GM21360 (cell line): ENCODE measurements at regions not wholly inside any gene's neighbourhood (a gene's known extent, or its start where the extent isn't known, plus 50 kb on each side); places are given as distances from the start of the nearest gene placed in this dataset.

Experiments used
- ATAC-seq: cut with Tn5 transposase; IDR thresholded peaks from one replicate; pipeline ENCODE4 v1.9.1; 2021; ENCODE audit warnings: mild to moderate bottlenecking, moderate library complexity; ENCODE audit not compliant: unreplicated experiment

DNA sequence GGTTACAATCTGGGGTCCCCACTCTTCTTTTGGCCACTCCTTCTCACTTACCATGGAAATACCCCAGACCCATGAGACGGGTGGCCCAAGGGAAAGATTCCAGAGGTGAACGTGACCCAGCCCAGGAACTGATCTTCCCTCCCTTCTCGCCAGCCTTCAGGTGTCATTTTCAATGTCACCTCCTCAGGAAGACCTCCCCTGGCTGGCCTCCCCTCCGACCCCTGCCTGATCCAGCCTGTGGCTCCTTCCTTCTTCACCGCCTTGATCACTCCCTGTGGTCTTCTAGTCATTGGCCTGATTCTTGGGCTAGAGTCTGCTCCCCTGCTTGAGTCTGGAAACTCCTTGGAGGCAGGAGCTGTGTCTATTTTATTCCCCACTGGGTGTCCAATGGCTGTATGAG is 146.1 kb downstream of the SMAD6 start:
- no peak for ATAC-seq

GRCh38 chr15:66848686-66849392 is 146.8 kb downstream of the SMAD6 start:
- no peak for ATAC-seq

GRCh38 chr15:66849393-66849745 is 147.3 kb downstream of the SMAD6 start:
- ATAC-seq, result no peak

GRCh38 chr15:66849746-66850077 is 147.7 kb downstream of the SMAD6 start:
- no peak for ATAC-seq

DNA sequence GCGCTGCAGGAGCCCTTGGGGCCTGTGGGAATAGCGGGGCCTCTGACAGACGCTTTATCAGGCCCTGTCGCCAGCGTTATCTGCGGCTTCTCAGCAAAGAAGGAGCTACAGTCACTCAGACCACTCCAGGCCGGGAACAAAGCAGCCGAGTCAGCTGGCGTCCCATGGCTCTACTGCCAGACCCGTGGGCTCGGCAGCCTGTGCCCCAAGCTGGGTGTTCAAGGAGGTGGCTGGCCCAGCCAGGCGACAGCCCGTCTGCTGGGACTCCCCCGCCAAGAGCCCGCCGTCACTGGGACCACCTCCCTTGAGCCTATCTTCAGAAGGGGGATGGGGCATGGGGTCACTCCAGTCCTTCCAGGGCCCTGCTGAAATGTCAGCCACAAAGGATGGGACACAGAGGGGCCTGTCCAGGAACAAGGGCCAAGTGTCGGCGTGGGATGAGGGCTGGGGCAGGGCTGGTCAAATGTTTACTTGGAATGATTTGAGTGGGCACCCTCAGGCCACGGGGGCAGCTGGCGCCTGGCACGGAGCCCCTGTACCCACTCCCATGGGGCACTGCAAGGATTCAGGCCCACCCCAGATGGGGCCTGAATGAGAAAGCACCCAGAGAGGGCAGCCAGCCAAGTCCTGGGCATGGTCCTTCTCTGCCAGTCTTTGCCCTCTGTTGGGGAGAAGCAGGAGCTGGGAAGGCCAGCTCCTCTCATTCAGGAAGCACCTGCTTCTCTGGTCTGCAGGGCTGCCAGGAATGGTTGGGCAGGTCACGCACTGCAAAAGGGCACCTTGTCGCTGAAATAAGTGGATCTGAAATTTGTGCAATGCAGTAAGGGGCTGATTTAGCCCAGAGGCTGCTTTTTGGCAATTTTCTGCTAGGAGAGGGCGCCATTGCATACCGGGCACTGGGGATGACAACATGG is 148.3 kb downstream of the SMAD6 start:
- no peak for ATAC-seq

DNA sequence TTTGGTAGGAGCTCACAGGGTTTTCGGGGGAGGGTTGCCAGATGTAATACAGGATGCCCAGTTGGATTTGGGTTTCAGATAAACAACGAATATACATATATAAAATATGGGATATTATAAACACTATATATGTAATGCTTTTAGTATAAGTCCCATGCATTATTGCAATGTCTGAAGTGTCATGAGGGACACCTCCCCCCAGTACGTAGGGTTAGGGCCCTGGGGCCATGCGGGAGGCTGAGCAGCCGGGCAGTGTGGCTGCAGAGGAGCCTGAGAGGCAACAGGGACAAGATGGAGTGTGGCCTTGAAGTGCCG is 148.9 kb downstream of the SMAD6 start:
- ATAC-seq, result no peak

DNA sequence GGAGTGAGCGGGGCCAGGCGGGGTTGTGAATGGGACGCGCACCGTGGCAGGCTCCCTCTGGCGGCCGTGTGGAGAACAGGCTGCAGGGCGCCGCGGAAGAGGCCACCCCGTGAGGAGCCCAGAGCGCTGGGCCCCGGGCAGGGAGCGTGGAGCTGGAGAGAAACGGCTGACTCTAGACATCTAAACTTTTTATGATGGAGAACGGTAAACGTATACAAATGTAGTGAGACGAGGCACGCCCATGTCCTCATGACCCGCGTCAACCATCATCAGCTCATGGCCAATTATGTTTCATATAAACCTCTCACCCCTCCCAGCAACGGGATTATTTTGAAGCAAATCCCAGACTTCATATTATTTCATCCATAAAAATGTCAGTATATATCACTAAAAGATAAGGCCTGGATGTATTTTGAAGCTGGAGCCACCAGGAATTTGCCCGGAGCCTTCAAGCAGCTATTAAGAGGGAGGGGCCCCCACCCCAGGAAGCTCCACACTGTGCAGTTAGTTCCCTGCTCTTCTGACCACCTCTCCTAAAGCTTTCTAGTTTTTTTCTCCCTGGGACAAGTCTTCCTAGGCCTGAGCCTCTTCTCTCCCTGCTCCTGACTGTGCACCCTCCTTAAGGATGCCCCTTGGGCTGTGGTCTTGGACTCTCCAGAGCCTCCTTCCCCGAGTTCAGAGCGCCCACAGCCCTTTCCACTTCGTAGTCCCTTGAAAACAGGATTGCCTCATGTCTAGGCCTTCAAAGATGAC is 149.5 kb downstream of the SMAD6 start:
- peak; percentile 49 for ATAC-seq

DNA sequence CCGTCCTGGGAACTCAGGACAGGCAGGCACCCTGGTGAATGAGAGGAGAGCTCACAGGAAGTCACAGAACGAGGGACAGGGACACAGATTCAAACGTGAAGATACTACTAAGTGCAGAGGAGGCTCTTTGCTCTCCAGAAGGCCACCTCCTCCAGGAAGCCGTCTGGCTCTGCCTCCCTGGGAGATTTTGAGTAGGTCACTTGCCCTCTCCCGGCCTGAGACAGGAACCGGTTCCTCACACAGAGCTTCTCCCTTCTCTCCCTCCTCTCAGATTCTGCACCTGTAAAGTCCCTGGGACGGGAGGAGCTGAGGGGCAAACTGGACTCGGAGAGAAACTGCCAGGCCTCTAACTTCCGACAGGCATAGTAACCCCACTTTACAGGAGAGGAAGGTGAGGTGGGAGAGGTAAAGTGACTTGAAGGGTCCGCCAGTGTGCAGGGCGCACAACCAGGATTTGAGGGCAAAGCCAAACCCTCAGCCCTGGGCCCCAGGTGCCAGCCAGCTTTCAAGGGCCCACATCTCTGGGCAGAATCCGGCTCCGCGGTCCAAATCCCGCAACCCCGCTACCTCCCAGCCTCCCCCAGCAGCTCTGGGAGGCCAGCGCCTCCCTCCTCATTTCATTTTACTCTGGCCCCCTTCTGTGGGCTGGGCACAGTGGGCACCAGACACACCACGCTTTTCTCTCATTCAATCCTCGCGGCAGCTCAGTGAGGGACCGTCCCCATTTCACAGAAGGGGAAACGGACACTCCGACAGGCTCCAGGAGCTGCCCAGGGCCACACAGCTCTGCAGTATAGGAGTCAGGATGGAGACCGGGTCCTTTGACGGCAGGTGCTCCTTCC is 150.2 kb downstream of the SMAD6 start:
- no peak for ATAC-seq

GRCh38 chr15:66854012-66854965 is 152.3 kb downstream of the SMAD6 start:
- no peak for ATAC-seq

- ATAC-seq, result no peak
These were observed 153.0 kb downstream of the SMAD6 start for GRCh38 chr15:66855041-66855440.

- ATAC-seq, result no peak
These were observed 155.7 kb downstream of the SMAD6 start for GRCh38 chr15:66857694-66858093.

GRCh38 chr15:66858423-66859207 is 156.6 kb downstream of the SMAD6 start:
- no peak for ATAC-seq

- ATAC-seq, result no peak
These were observed 157.7 kb downstream of the SMAD6 start for GRCh38 chr15:66859688-66860253.

- no peak for ATAC-seq
These were observed 158.8 kb downstream of the SMAD6 start for GRCh38 chr15:66860844-66861243.

GRCh38 chr15:66862111-66862939 is 160.3 kb downstream of the SMAD6 start:
- ATAC-seq, result no peak

GRCh38 chr15:66862940-66863335 is 160.9 kb downstream of the SMAD6 start:
- peak; percentile 64 for ATAC-seq

GRCh38 chr15:66863390-66864085 is 161.5 kb downstream of the SMAD6 start:
- no peak for ATAC-seq
